HAP-1 (cell line): ENCODE measurements at regions not wholly inside any gene's neighbourhood (a gene's known extent, or its start where the extent isn't known, plus 50 kb on each side); places are given as distances from the start of the nearest gene placed in this dataset.

Experiments used
- DNase-seq, 2 experiments: peaks; one replicate each; pipeline ENCODE4 v3.0.0-alpha.2; 2016 to 2020; ENCODE audit warnings: low spot score in 2 of 2
- H3K27me3 ChIP-seq: fragments of 250-450 bp; sonication (Bioruptor Pico); 2 replicates; pipeline ENCODE4 v1.5.1; 2020; ENCODE audit warnings: low read depth, mild to moderate bottlenecking, moderate library complexity
- H3K36me3 ChIP-seq: fragments of 250-450 bp; sonication (Bioruptor Pico); replicated peaks from 2 replicates; pipeline ENCODE4 v1.5.1; 2020; ENCODE audit warnings: mild to moderate bottlenecking
- H3K4me1 ChIP-seq: fragments of 250-450 bp; sonication (Bioruptor Pico); 2 replicates; pipeline ENCODE4 v1.5.1; 2020; ENCODE audit warnings: mild to moderate bottlenecking
- H3K4me3 ChIP-seq: fragments of 250-450 bp; sonication (Bioruptor Pico); 2 replicates; pipeline ENCODE4 v1.5.1; 2020; ENCODE audit warnings: mild to moderate bottlenecking, moderate library complexity
- H3K9me3 ChIP-seq: fragments of 250-450 bp; sonication (Bioruptor Pico); 2 replicates; pipeline ENCODE4 v1.5.1; 2020; ENCODE audit warnings: mild to moderate bottlenecking, moderate library complexity
- in situ Hi-C: fragments of 300-500 bp; cut with MboI; formaldehyde crosslinking; loops from 3 replicates; pipeline ENCODE4 v1.14.3; 2020; ENCODE audit warnings: low sequenced_read_pairs, inconsistent platforms, mixed read lengths

- in situ Hi-C loops = no loop called here
- H3K27me3 ChIP-seq = no peaks in the 10 kb centered on the region
- no peaks in the 10 kb centered on the region for H3K9me3 ChIP-seq
- no peak overlapping the region for H3K4me3 ChIP-seq
- DNase-seq = no peak
- no peaks in the 10 kb centered on the region for H3K36me3 ChIP-seq
- H3K4me1 ChIP-seq = peaks cover 16% of the 10 kb centered on the region
These were observed 92.8 kb upstream of the ZNF516 start for GRCh38 chr18:76587879-76588271.

GRCh38 chr18:76587147-76587878, 92.3 kb upstream of the ZNF516 start:
- Histone ChIP-seq H3K27me3 (no peaks in the 10 kb centered on the region; the same call in 1 of the 2 replicates), H3K4me1 (peaks cover 16% of the 10 kb centered on the region), H3K9me3 (no peaks in the 10 kb centered on the region), H3K36me3 (no peaks in the 10 kb centered on the region), H3K4me3 (no peak overlapping the region)
- DNase-seq = no peak
- in situ Hi-C loops = no loop called here

GRCh38 chr18:76584414-76585310, 89.6 kb upstream of the ZNF516 start:
- in situ Hi-C loops = no loop called here
- Histone ChIP-seq H3K9me3 (no peaks in the 10 kb centered on the region), H3K36me3 (no peaks in the 10 kb centered on the region), H3K4me3 (no peak overlapping the region), H3K27me3 (peaks cover 3% of the 10 kb centered on the region), H3K4me1 (peaks cover 16% of the 10 kb centered on the region)
- no peak for DNase-seq

GRCh38 chr18:76581261-76581660, 86.2 kb upstream of the ZNF516 start:
- Histone ChIP-seq H3K4me3 (no peak overlapping the region), H3K9me3 (no peaks in the 10 kb centered on the region), H3K36me3 (no peaks in the 10 kb centered on the region), H3K27me3 (peaks cover 3% of the 10 kb centered on the region), H3K4me1 (no peaks in the 10 kb centered on the region)
- in situ Hi-C loops = no loop called here
- no peak for DNase-seq

GRCh38 chr18:76580288-76580962, 85.4 kb upstream of the ZNF516 start:
- in situ Hi-C loops = no loop called here
- Histone ChIP-seq H3K9me3 (no peaks in the 10 kb centered on the region), H3K4me3 (no peak overlapping the region), H3K4me1 (no peaks in the 10 kb centered on the region), H3K27me3 (peaks cover 3% of the 10 kb centered on the region), H3K36me3 (no peaks in the 10 kb centered on the region)
- DNase-seq = no peak

- Histone ChIP-seq H3K4me3 (no peak overlapping the region), H3K27me3 (peaks cover 3% of the 10 kb centered on the region), H3K9me3 (no peaks in the 10 kb centered on the region), H3K4me1 (no peaks in the 10 kb centered on the region), H3K36me3 (no peaks in the 10 kb centered on the region)
- in situ Hi-C loops = no loop called here
- no peak for DNase-seq
These were observed 84.3 kb upstream of the ZNF516 start for GRCh38 chr18:76579301-76579695.

- peaks cover 3% of the 10 kb centered on the region for H3K27me3 ChIP-seq
- no peak for DNase-seq
- no peaks in the 10 kb centered on the region for H3K36me3 ChIP-seq
- in situ Hi-C loops = no loop called here
- no peaks in the 10 kb centered on the region for H3K4me1 ChIP-seq
- H3K9me3 ChIP-seq = no peaks in the 10 kb centered on the region
- no peak overlapping the region for H3K4me3 ChIP-seq
These were observed 83.7 kb upstream of the ZNF516 start for GRCh38 chr18:76578571-76579300.

- no peak for DNase-seq
These were observed 78.4 kb upstream of the ZNF516 start for GRCh38 chr18:76573325-76574025.

GRCh38 chr18:76572518-76573247, 77.6 kb upstream of the ZNF516 start:
- no peak overlapping the region for H3K4me3 ChIP-seq
- no peak for DNase-seq
- no peaks in the 10 kb centered on the region for H3K4me1 ChIP-seq
- no peaks in the 10 kb centered on the region for H3K9me3 ChIP-seq
- in situ Hi-C loops = no loop called here
- no peaks in the 10 kb centered on the region for H3K36me3 ChIP-seq
- H3K27me3 ChIP-seq = no peaks in the 10 kb centered on the region

More at GRCh38 chr18:76573325-76574025, 78.4 kb upstream of the ZNF516 start:
- Histone ChIP-seq H3K36me3 (no peaks in the 10 kb centered on the region), H3K4me3 (no peak overlapping the region), H3K9me3 (no peaks in the 10 kb centered on the region), H3K27me3 (no peaks in the 10 kb centered on the region), H3K4me1 (no peaks in the 10 kb centered on the region)
- in situ Hi-C loops = no loop called here

GRCh38 chr18:76571689-76572088, 76.6 kb upstream of the ZNF516 start:
- no peaks in the 10 kb centered on the region for H3K36me3 ChIP-seq
- no peaks in the 10 kb centered on the region for H3K9me3 ChIP-seq
- no peak for DNase-seq
- H3K4me3 ChIP-seq = no peak overlapping the region
- no peaks in the 10 kb centered on the region for H3K4me1 ChIP-seq
- in situ Hi-C loops = no loop called here
- no peaks in the 10 kb centered on the region for H3K27me3 ChIP-seq

GRCh38 chr18:76570856-76571255, 75.8 kb upstream of the ZNF516 start:
- Histone ChIP-seq H3K27me3 (no peaks in the 10 kb centered on the region), H3K4me1 (peaks cover 1% of the 10 kb centered on the region), H3K9me3 (no peaks in the 10 kb centered on the region), H3K36me3 (no peaks in the 10 kb centered on the region), H3K4me3 (no peak overlapping the region)
- DNase-seq = no peak
- in situ Hi-C loops = no loop called here

GRCh38 chr18:76569644-76570419, 74.8 kb upstream of the ZNF516 start:
- H3K36me3 ChIP-seq = no peaks in the 10 kb centered on the region
- peaks cover 8% of the 10 kb centered on the region for H3K4me1 ChIP-seq
- H3K4me3 ChIP-seq = no peak overlapping the region
- H3K9me3 ChIP-seq = no peaks in the 10 kb centered on the region
- no peak for DNase-seq
- no peaks in the 10 kb centered on the region for H3K27me3 ChIP-seq
- in situ Hi-C loops = no loop called here
